ENCODE measurements at regions not wholly inside any gene's neighbourhood (a gene's known extent, or its start where the extent isn't known, plus 50 kb on each side); places are given as distances from the start of the nearest gene placed in this dataset.

DNA sequence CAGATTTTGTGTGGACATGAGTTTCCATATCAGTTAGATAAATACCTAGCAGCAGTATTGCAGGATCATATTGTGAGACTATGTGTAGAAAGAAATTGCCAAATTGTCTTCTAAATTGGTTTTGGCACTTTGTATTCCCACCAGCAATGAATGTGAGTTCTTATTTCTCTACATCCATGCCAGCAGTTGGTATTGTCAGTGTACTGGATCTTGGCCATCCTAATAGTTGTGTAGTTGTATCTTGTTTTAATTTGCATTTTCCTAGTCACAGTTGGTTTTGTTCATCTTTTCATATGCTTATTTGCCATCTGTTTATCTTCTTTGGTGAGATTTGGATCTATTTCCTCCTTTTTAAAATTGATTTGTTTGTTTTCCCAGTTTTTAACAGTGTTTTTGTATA lies 154.7 kb upstream of the HCRTR2 start:
- DNase-seq (ENCODE audit: low read depth, low spot score): no peak
- H3K4me3 ChIP-seq (ENCODE audit: low read depth, low read length): no peak overlapping the region
- TF ChIP-seq, protein P1, sequence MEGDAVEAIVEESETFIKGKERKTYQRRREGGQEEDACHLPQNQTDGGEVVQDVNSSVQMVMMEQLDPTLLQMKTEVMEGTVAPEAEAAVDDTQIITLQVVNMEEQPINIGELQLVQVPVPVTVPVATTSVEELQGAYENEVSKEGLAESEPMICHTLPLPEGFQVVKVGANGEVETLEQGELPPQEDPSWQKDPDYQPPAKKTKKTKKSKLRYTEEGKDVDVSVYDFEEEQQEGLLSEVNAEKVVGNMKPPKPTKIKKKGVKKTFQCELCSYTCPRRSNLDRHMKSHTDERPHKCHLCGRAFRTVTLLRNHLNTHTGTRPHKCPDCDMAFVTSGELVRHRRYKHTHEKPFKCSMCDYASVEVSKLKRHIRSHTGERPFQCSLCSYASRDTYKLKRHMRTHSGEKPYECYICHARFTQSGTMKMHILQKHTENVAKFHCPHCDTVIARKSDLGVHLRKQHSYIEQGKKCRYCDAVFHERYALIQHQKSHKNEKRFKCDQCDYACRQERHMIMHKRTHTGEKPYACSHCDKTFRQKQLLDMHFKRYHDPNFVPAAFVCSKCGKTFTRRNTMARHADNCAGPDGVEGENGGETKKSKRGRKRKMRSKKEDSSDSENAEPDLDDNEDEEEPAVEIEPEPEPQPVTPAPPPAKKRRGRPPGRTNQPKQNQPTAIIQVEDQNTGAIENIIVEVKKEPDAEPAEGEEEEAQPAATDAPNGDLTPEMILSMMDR (IDR thresholded peaks at IDR 0.05; ENCODE audit: low read depth, low read length): no peak
- in situ Hi-C loops (cut with HindIII; ENCODE audit: low sequenced_read_pairs): no loop called here

GRCh38 chr6:55023230-55023629 lies 151.1 kb upstream of the HCRTR2 start:
- in situ Hi-C loops (cut with HindIII; ENCODE audit: low sequenced_read_pairs): no loop called here
- TF ChIP-seq, protein P1 (IDR thresholded peaks at IDR 0.05; ENCODE audit: low read depth, low read length): no peak
- no peak overlapping the region for H3K4me3 ChIP-seq (ENCODE audit: low read depth, low read length)
- no peak for DNase-seq (ENCODE audit: low read depth, low spot score)

DNA sequence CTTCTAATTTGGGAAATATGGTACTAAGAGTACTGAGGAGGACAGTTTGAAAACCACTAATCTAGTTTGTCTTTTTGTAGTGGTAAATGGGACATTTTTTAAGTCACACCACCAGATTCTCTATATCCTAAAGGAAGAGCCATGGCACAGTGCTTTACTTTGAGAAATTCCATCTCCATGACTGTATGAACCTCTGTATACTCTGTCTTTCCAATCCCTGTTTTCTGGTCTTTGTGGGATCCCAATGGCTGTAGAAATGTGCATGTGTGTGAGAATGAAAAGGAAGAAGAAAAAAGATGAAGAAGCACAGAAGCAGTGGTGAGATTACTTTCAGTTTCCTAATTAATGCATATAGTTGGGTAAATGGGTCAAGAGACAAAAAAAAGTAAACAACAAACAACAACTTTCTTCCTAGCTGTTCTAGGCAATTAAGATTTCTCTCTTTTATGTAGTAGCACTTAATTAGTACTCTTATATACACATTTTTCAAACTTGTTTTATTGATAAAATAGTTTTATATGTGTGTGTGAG lies 141.2 kb upstream of the HCRTR2 start:
- no peak overlapping the region for H3K4me3 ChIP-seq (ENCODE audit: low read depth, low read length)
- TF ChIP-seq, protein P1 (IDR thresholded peaks at IDR 0.05; ENCODE audit: low read depth, low read length): no peak
- no peak for DNase-seq (ENCODE audit: low read depth, low spot score)
- in situ Hi-C loops (cut with HindIII; ENCODE audit: low sequenced_read_pairs): no loop called here

GRCh38 chr6:55034752-55035151 lies 139.6 kb upstream of the HCRTR2 start:
- TF ChIP-seq, protein P1 (IDR thresholded peaks at IDR 0.05; ENCODE audit: low read depth, low read length): no peak
- in situ Hi-C loops (cut with HindIII; ENCODE audit: low sequenced_read_pairs): no loop called here
- DNase-seq (ENCODE audit: low read depth, low spot score): no peak
- no peak overlapping the region for H3K4me3 ChIP-seq (ENCODE audit: low read depth, low read length)

DNA sequence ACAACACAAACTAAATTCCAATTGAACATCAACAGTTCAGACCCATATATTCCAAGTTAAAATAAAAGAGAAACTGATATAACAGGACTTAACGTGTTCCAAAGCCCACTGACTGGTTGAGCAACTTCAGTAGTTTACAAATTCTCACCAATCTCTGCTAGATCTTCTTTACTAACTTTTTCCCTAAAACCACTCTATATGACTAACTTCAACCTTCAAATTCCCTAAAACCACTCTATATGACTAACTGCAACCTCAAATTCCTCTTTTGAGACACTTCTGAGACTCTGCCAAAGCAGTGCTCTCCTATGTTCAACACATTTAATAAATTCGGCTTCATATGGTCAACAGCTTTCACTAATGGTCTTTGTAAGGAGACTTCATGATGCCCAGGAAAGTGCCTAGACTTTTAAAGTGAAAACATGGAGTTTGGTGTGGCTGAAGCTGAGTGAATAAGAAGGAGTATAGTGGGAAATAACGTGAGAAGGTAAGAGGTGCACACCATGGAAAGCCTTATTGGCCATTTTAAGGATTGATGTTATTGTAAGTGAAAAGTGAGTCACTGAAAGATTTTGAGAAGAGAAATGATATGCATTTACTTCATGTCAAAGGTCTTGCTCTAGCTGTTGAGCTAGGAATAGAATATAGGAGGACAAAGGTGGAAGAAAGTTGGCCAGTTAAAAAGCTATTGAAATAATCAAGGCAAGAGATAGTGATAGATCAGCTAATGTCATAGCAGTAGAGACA lies 134.0 kb upstream of the HCRTR2 start:
- H3K4me3 ChIP-seq (ENCODE audit: low read depth, low read length): no peak overlapping the region
- peak; percentile 87 for DNase-seq (ENCODE audit: low read depth, low spot score)
- TF ChIP-seq, protein P1 (IDR thresholded peaks at IDR 0.05; ENCODE audit: low read depth, low read length): no peak
- in situ Hi-C loops (cut with HindIII; ENCODE audit: low sequenced_read_pairs): no loop called here

DNA sequence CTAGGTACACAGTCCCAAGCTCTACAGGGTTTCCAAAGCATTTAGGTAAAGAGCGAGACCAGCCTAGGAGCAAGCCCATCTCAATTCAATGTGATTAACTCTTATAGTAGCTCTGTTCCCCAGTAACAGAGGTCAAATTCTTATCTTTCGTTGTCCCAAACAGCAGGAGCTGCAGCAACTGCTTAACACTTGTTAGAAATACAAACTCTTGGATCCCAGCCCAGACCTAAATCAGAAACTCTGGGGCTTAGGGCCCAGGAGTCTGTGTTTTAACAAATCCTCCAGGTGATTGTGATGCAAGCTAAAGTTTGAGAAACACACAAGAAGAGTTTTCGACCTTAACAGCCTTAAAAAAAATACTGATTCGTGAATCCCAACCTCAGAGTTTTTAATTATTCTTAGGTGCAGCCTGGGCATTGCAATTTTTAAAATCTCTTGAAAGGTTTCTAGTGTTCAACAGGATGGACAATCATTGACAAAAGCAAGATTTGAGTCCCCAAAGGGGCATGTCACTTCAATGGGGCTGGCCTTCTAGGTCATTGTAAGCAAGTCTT lies 127.4 kb upstream of the HCRTR2 start:
- no peak for DNase-seq (ENCODE audit: low read depth, low spot score)
- H3K4me3 ChIP-seq (ENCODE audit: low read depth, low read length): no peak overlapping the region
- in situ Hi-C loops (cut with HindIII; ENCODE audit: low sequenced_read_pairs): no loop called here
- TF ChIP-seq, protein P1 (IDR thresholded peaks at IDR 0.05; ENCODE audit: low read depth, low read length): no peak
